GM18909 (cell line): ENCODE measurements at regions not wholly inside any gene's neighbourhood (a gene's known extent, or its start where the extent isn't known, plus 50 kb on each side); places are given as distances from the start of the nearest gene placed in this dataset.
A peak's percentile ranks its signal among the peaks of the same experiment; 100 is the strongest.

Source experiments
- ATAC-seq: cut with Tn5 transposase; IDR thresholded peaks from one replicate; pipeline ENCODE4 v1.9.1; 2021; ENCODE audit warnings: mild to moderate bottlenecking; ENCODE audit not compliant: unreplicated experiment, poor library complexity

DNA sequence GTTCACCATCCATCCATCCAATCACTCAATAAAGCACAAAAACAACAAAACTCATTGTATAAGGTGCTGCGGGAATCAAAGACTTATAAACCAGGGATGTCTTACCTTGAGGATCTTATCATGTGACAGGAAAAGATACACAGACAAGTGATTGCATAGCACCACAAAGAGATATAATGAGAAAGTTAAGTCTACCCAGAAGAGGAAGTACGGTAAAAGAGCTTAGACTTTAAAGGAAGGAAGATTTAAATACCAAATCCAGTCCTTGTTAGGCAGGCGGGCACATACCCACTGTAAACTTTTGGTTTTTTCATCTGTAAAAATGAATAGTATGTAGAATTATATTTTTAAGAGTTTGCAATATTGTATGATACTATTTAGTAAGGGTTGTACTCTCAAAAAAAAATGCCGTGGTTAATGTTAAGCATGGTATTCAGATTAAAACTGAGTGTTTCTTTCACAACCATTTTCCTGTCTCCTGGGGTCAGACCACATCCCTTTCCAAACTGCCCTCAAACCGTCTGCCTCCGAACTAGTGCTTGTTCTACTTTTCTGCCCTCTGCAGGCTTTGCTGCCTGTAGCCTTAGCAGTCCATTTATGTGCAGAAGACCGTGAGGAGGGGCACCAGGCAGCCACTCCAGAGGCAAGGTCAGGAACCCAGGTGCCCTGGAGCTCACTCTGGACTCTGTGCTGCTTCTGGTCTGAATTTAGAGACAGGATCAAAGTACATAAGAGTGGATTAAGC lies 179.5 kb upstream of the SYNDIG1 start:
- peak; percentile 59 for ATAC-seq

GRCh38 chr20:24283186-24283585 lies 186.2 kb upstream of the SYNDIG1 start:
- no peak for ATAC-seq

- no peak for ATAC-seq
Observed at GRCh38 chr20:24277196-24277595, 192.2 kb upstream of the SYNDIG1 start.

- ATAC-seq: no peak
Observed at GRCh38 chr20:24275946-24276705, 193.3 kb upstream of the SYNDIG1 start.

GRCh38 chr20:24273251-24273650 lies 196.2 kb upstream of the SYNDIG1 start:
- no peak for ATAC-seq

DNA sequence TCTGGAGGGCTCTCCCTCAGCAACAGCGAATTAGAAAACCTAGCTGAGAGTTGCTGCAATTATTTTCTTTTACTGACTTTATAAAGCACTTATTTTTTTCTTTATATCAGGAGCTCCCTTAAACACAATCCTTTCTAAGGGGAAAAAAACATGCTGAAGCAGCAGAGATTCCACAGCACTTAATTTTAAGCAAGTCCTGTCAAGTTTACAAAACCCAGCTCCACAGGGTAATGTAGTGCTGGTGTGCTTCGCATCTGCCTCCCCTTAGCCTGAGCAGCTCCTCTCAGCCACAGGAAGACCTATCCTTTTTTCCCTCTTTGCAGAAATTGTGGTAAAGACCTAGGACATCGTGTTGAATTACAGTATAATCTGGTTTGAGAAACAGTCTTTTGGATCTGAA lies 208.1 kb upstream of the SYNDIG1 start:
- ATAC-seq: no peak

DNA sequence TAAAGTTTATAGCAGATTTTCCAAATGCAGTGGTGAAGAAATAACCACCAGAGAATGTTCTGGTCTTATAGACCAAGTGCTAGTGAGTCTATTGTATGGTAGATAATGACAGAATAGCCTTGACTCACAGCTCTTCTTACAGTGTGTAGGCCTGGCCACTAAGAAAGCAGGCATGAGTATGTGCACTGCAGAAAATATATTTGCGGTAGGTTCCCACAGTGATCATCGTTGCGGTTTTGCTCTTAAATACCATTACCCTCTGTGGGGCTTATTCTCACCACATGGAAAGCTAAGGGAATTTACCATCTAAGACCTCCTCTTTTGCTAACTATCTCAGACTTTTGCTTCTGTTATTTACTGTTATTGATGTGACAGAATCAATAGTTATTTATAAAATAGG lies 212.3 kb upstream of the SYNDIG1 start:
- no peak for ATAC-seq

DNA sequence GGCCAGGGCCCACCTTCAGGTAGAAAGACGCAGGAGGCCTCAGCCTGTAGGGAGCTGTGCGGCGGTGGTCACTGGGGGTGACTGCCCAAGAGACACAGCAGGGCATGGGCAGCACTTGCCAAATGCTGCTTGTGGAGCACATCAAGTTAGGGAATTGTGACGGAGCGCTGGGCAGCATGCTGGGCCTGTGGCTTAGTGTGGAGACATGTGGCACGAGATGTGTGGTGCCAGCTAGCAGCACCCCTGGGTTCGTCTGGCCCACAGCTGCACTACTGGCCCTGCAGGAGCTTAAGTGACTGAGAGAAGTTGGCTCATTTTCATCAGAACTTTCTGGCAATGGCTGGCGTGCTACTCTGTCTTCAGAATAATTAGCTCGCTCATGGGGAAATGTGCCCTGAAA lies 213.1 kb upstream of the SYNDIG1 start:
- ATAC-seq: no peak

- ATAC-seq: no peak
Observed at GRCh38 chr20:24254480-24254879, 214.9 kb upstream of the SYNDIG1 start.

GRCh38 chr20:24253321-24253720 lies 216.1 kb upstream of the SYNDIG1 start:
- no peak for ATAC-seq

DNA sequence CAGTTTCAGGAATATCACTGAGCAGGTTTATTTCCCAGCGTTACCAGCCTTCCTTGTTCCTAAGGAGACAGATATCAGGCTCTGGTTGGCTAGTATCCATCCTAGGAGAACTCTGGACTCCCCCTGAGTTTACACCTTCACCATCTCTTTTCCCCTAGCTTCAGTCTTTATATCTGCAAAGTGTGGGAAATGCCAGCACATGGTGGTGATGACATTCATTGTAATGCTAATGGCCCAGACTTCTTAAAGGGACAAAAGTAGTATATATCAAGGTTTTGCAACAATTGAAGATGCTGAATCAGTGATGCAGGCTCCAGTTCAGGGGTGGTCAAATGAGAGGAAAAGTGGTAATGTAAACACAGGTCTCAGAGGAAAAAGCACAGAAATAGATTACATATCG lies 224.3 kb upstream of the SYNDIG1 start:
- no peak for ATAC-seq

GRCh38 chr20:24242763-24243162 lies 226.7 kb upstream of the SYNDIG1 start:
- ATAC-seq: no peak

DNA sequence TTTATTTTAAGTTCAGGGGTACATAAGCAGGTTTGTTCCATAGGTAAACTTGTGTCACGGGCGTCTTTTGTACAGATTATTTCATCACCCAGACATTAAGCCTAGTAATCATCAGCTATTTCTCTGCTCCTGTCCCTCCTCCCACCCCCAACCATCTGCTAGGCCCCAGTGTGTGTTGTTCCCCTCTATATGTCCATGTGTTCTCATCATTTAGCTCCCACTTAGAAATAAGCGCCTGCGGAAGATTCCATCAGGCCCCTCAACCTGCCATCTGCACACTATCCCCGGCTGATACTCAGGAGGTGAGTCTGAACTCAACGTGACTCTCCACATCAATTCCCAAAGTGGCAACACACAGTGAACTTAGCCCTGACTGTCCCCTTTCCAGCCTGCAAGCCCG lies 228.0 kb upstream of the SYNDIG1 start:
- no peak for ATAC-seq

DNA sequence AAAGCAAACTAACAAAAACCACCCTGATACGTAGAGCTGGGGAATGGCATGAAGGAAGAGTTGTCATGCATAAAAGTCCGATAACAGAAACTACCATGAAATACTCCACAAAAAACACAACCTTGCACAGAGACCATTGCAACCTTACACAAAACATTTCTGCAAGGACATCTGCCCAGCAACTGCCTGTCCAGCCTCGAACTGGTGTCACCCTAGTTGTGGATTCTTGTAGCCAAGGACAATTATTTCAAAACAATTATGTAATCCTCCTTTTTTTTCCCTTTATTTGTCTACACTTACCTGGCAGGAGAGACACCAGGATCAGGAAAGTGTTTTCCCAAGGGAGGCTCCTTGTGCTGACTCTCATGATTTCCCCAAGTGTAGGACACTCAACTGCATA lies 232.5 kb upstream of the SYNDIG1 start:
- no peak for ATAC-seq

DNA sequence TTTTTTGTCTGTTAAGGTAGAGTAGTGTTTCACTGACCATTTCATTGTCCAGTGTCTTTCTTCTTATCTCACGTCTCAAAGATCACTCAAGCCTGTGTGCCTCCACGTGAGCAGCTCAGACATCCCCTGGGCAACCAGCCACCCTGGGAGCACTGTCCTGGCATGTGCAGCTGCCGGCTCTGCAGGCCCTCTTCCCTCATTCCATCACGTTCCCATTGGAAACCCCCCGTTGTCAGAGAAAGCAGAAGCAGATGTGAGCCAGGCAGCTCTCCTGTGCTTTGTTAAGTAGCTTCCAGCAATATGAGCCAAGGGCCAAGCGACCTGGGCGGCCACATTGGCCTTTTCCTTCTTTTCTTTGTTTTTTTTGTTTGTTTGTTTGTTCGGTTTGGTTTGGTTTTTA lies 233.2 kb upstream of the SYNDIG1 start:
- ATAC-seq: no peak

DNA sequence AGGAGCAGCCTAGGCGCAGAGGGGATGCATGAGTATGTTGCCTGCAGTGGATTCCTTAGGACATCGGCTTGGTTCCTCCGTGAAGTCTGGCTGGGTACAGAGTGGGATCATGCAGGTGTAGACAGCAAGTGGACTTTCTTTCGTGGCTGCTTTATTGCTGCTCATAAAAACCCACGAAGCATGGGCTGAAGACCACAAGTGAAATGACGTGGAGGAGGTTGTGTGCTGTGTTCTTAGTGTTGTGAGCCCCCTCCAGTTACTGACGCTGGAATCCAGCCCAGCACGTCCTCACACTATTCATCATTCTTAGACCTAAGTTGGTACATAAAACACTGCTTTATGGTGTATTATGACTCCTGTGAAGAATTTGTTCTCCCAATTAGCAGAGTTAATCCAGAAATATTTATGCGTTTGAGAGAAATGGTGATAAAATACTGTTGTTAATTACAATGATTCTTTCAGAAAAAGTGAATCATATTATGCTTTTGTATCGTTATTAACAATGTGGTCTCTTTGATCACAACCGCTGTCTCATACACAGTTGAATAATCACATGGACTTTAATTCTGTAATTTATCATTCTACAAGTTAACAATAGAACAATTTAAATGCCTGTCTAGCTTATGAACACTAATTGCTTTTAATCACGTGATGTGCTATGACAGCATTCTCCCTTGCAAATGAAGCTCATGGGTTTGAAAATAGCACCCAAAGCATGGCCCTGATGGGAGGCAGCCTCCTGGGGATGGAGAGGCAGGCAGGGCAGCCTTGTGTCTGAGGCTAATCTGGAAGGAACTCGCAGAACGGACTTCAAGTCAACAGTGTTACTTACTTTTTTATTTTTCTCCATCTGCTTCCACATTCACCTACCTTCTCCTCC lies 233.9 kb upstream of the SYNDIG1 start:
- ATAC-seq: no peak

- no peak for ATAC-seq
Observed at GRCh38 chr20:24227600-24227999, 239.0 kb upstream of the GGTLC1 start.

DNA sequence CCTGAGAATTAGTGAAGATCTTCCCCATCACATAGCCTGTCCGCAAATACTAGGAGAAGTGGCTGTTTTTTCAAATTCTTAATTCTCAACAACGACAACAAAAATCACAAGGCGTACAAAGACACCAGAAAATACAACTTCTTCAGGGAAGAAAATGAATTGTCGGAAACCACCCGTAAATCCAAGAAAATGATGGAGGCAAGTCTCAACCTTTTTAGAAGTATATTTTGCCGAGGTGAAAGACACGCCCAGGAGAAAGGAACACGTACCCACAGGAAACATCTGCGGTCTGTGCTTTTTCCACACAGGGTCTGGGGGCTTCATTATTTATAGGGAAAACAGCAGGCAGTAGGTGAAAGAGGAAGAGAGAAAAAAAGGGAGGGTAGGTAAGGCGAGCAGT lies 223.9 kb upstream of the GGTLC1 start:
- ATAC-seq: no peak

GRCh38 chr20:24211972-24212371 lies 223.4 kb upstream of the GGTLC1 start:
- ATAC-seq: no peak

GRCh38 chr20:24210356-24210755 lies 221.8 kb upstream of the GGTLC1 start:
- no peak for ATAC-seq

DNA sequence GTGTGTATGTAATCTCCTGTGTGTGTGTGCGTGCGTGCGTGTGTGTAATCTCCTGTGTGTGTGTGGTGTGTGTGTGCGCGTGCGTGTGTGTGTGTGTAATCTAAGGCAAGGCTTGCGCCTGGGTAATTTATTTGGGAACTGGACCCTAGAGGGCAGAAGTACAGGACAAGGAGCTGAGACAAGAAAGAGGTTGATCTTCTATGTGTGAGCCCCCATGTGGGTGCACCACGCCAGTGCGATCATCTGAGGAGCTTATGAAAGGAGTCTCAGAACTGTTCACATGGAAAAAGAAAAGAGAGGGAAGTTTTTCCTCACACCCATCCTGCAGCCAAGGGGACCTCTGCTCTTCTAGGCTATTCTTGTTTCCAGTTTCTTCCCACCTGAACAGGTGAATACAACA lies 220.1 kb upstream of the GGTLC1 start:
- ATAC-seq: no peak
